Right lobe of liver (tissue), 6 donors: ENCODE measurements at regions not wholly inside any gene's neighbourhood (a gene's known extent, or its start where the extent isn't known, plus 50 kb on each side); places are given as distances from the start of the nearest gene placed in this dataset.
"Not testable (repeated sequence)": the region's sequence is repeated elsewhere in the genome, so short reads cannot be mapped to it uniquely, and the experiment has no call there.

Experiments used
- ATAC-seq, 4 donors: fragments of 200-7000 bp; cut with Tn5 transposase; one replicate each; pipeline ENCODE4 v1.9.1; 2020; ENCODE audit warnings: mild to moderate bottlenecking in 4 of 4, moderate library complexity in 4 of 4
- DNase-seq, 3 donors: peaks; one replicate each; pipeline ENCODE4 v3.0.0-alpha.2; 2020
- H3K27ac ChIP-seq, 3 donors: fragments of 200-600 bp; one replicate each; pipeline ENCODE4 v1.8.0; 2022
- H3K27me3 ChIP-seq, 2 donors: fragments of 200-600 bp; one replicate each; pipeline ENCODE4 v1.8.0; 2022
- H3K36me3 ChIP-seq, 4 donors: fragments of 200-600 bp; sonication (generic) in 1 of 4; one replicate each; pipeline versions ENCODE4 v1.5.1 to v1.8.0; 2017 to 2022; ENCODE audit warnings: control low read depth in 1 of 4
- H3K4me1 ChIP-seq, 4 donors: fragments of 200-600 bp; sonication (generic) in 1 of 4; one replicate each; pipeline versions ENCODE4 v1.5.1 to v1.8.0; 2017 to 2022; ENCODE audit warnings: control low read depth in 1 of 4
- H3K4me3 ChIP-seq, 3 donors: fragments of 200-600 bp; one replicate each; pipeline ENCODE4 v1.8.0; 2022
- H3K9me3 ChIP-seq, 4 donors: fragments of 200-600 bp; sonication (generic) in 1 of 4; one replicate each; pipeline versions ENCODE4 v1.5.1 to v1.8.0; 2017 to 2022; ENCODE audit warnings: control low read depth in 1 of 4
- POLR2A ChIP-seq: fragments of 450-650 bp; IDR thresholded peaks from one replicate; pipeline ENCODE4 v1.6.1; 2017; ENCODE audit warnings: antibody characterized with exemption, mild to moderate bottlenecking
- WGBS: methylation state at CpG from one replicate; pipeline ENCODE4 v1.1.6; 2018; ENCODE audit warnings: low coverage, low lambda C conversion rate; ENCODE audit not compliant: insufficient coverage; ENCODE audit errors: missing lambda C conversion rate; 5-methylcytosine and 5-hydroxymethylcytosine counted together
- intact Hi-C, 2 donors: fragments of 100-400 bp; cut with DNase I; formaldehyde crosslinking; loops; one replicate each; pipeline versions ENCODE4 v1.11.2 to v1.14.1; 2022
- TF ChIP-seq, protein P1 (sequence below), 4 donors: fragments of 200-600 bp in 3 of 4; fragments of 450-650 bp in 1 of 4; IDR thresholded peaks; one replicate each; pipeline versions ENCODE4 v1.5.1 to v1.8.0; 2016 to 2022; ENCODE audit warnings: antibody characterized with exemption in 4 of 4, mild to moderate bottlenecking in 2 of 4
- donor health status: DM: no; HTN: yes; CAD: no.
- donor health status: DM: no; HTN: no; CAD: no.
- donor health status: DM: no; HTN: no; CAD: no.
- donor health status: DM: no; HTN: yes; CAD: no.
- donor health status: DM: no; HTN: yes; CAD: no.

DNA sequence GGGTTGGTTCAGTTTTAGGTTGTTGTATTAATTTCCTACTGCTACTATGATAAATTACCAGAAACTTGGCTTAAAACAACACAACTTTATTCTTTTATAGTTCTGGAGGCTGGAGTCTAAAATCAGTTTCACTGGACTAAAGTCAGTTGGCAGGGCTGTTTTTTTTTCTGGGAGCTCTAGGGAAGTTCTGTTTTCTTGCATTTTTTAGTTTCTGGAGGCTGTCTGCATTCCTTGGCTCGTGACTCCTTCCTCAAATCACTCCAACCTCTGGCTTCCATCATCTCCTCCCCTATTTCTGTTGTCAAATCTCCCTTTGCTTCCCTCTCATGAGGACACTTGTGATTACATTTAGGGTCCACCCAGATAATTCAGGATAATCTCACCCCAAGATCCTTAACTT, 51.3 kb upstream of the SUB1 start:
- Histone ChIP-seq H3K27ac (no peak overlapping the region), H3K27me3 (no peaks in the 10 kb centered on the region), H3K36me3 (no peaks in the 10 kb centered on the region), H3K9me3 (no peaks in the 10 kb centered on the region), H3K4me3 (no peak overlapping the region), H3K4me1 (no peaks in the 10 kb centered on the region)
- ATAC-seq, result no peak
- no peak for DNase-seq
- TF ChIP-seq, protein P1, sequence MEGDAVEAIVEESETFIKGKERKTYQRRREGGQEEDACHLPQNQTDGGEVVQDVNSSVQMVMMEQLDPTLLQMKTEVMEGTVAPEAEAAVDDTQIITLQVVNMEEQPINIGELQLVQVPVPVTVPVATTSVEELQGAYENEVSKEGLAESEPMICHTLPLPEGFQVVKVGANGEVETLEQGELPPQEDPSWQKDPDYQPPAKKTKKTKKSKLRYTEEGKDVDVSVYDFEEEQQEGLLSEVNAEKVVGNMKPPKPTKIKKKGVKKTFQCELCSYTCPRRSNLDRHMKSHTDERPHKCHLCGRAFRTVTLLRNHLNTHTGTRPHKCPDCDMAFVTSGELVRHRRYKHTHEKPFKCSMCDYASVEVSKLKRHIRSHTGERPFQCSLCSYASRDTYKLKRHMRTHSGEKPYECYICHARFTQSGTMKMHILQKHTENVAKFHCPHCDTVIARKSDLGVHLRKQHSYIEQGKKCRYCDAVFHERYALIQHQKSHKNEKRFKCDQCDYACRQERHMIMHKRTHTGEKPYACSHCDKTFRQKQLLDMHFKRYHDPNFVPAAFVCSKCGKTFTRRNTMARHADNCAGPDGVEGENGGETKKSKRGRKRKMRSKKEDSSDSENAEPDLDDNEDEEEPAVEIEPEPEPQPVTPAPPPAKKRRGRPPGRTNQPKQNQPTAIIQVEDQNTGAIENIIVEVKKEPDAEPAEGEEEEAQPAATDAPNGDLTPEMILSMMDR (IDR thresholded peaks at IDR 0.05), result no peak
- no peak for TF ChIP-seq POLR2A
- intact Hi-C loops, result no loop called here
- WGBS, result 43% methylated on average over 1 of the region's 1 CpG

DNA sequence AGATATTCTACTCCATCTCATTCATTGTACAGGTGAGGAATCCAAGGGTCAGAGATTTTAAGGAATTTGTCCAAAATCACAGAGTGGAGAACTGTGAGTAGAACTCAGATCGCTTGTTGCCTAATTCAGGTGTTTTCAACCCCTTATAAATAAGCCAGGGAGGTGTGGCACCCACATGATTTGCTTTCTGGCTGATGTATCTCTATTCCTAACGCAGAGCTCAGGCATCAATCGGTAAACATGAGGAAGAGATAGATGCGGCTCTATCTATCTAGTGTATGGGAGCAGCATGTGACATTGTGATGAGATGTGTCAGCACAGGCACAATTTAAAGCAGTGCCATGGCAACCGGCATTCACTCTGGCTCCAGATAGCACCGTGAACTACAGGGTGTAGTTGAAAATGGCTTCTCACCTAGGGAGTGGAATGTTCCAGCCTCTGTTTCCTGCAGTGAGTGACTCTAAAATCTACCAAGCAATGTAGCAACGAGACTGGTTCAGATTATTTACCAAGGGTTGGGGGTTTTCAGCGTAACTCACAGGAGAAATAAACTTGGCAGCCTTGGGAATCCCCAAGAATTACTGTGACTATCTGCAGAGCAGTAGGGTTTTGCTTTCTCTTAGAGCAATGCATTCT, 53.4 kb upstream of the SUB1 start:
- no peak overlapping the region for H3K27ac ChIP-seq
- DNase-seq, result no peak
- 35% methylated on average over 6 of the region's 8 CpGs for WGBS
- TF ChIP-seq POLR2A, result no peak
- TF ChIP-seq, protein P1 (IDR thresholded peaks at IDR 0.05), result no peak
- no peaks in the 10 kb centered on the region for H3K36me3 ChIP-seq
- H3K4me3 ChIP-seq, result no peak overlapping the region
- no peaks in the 10 kb centered on the region for H3K4me1 ChIP-seq
- ATAC-seq, result peak; percentile 13 to 65 (median 36)
- H3K27me3 ChIP-seq, result no peaks in the 10 kb centered on the region
- intact Hi-C loops, result no loop called here
- no peaks in the 10 kb centered on the region for H3K9me3 ChIP-seq

DNA sequence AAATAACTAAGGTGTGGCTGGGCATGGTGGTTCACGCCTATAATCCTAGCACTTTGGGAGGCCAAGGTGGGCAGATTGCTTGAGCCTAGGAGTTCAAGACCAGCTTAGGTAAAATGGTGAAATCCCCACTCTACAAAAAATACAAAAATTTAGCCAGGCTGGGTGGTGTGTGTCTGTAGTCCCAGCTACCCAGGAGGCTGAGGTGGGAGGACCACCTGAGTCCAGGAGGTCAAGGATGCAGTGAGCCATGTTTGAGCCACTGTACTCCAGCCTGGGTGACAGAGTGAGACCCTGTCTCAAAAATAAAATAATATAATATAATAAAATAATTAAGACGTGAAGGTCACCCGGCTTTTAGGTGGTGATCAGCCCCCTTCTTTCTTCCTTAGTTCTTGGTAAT, 58.0 kb upstream of the SUB1 start:
- not testable (repeated sequence) for H3K4me3 ChIP-seq, H3K27me3 ChIP-seq, ATAC-seq, DNase-seq, H3K27ac ChIP-seq, H3K4me1 ChIP-seq, H3K9me3 ChIP-seq, H3K36me3 ChIP-seq
- intact Hi-C loops, result loop anchor here in 1 of 2 donors (10.0 kb wide), 1 partner anchor 57 kb away; the partner anchor contains the start of gene SUB1
- 100% methylated on average over 3 of the region's 3 CpGs for WGBS

GRCh38 chr5:32526810-32527209, 58.5 kb upstream of the SUB1 start:
- no peak overlapping the region for H3K27ac ChIP-seq
- no peaks in the 10 kb centered on the region for H3K36me3 ChIP-seq
- intact Hi-C loops, result loop anchor here in 1 of 2 donors (10.0 kb wide), 1 partner anchor 58 kb away; the partner anchor contains the start of gene SUB1
- ATAC-seq, result peak in 1 of 4 donors; percentile 28
- no peak for TF ChIP-seq POLR2A
- TF ChIP-seq, protein P1 (IDR thresholded peaks at IDR 0.05), result no peak
- H3K9me3 ChIP-seq, result no peaks in the 10 kb centered on the region
- DNase-seq, result no peak
- no peaks in the 10 kb centered on the region for H3K27me3 ChIP-seq
- 4% methylated on average over 1 of the region's 1 CpG for WGBS
- no peak overlapping the region for H3K4me3 ChIP-seq
- H3K4me1 ChIP-seq, result no peaks in the 10 kb centered on the region

- H3K27me3 ChIP-seq, result no peaks in the 10 kb centered on the region
- DNase-seq, result no peak
- no peak overlapping the region for H3K27ac ChIP-seq
- ATAC-seq, result peak; percentile 64 to 82 (median 72)
- no peaks in the 10 kb centered on the region for H3K36me3 ChIP-seq
- no peak overlapping the region for H3K4me3 ChIP-seq
- intact Hi-C loops, result loop anchor here in 1 of 2 donors (10.0 kb wide), 1 partner anchor 61 kb away; the partner anchor contains the start of gene SUB1
- TF ChIP-seq, protein P1 (IDR thresholded peaks at IDR 0.05), result peak; percentile 10 to 35 (median 25)
- TF ChIP-seq POLR2A, result no peak
- no peaks in the 10 kb centered on the region for H3K9me3 ChIP-seq
- 59% methylated on average over 7 of the region's 7 CpGs for WGBS
- no peaks in the 10 kb centered on the region for H3K4me1 ChIP-seq
These were observed 61.7 kb upstream of the SUB1 start for GRCh38 chr5:32523625-32524024.
